Endodermal cell (in vitro differentiated cells): ENCODE measurements at regions not wholly inside any gene's neighbourhood (a gene's known extent, or its start where the extent isn't known, plus 50 kb on each side); places are given as distances from the start of the nearest gene placed in this dataset.

ENCODE experiments used
- DNase-seq: peaks from one replicate; pipeline ENCODE4 v3.0.0-alpha.2; 2017
- H3K27ac ChIP-seq: 2 replicates; pipeline ENCODE4 v1.5.1; 2013; ENCODE audit warnings: mild to moderate bottlenecking, low read depth, low read length, moderate library complexity
- H3K27me3 ChIP-seq: 2 replicates; pipeline ENCODE4 v1.6.1; 2013; ENCODE audit warnings: mild to moderate bottlenecking, low read length, moderate library complexity; ENCODE audit not compliant: insufficient read depth, control insufficient read depth, poor library complexity, severe bottlenecking
- H3K36me3 ChIP-seq: 2 replicates; pipeline ENCODE4 v1.7.0; 2013; ENCODE audit warnings: mild to moderate bottlenecking, low read length, moderate library complexity; ENCODE audit not compliant: control insufficient read depth, insufficient read depth
- H3K4me1 ChIP-seq: one replicate; pipeline ENCODE4 v1.7.0; 2013; ENCODE audit warnings: low read length; ENCODE audit not compliant: control insufficient read depth, insufficient read depth
- H3K4me3 ChIP-seq: 2 replicates; pipeline ENCODE4 v1.5.1; 2013; ENCODE audit warnings: mild to moderate bottlenecking, low read length, moderate library complexity
- H3K9ac ChIP-seq: 2 replicates; pipeline ENCODE4 v1.6.1; 2013; ENCODE audit warnings: mild to moderate bottlenecking, low read length, moderate library complexity; ENCODE audit not compliant: poor library complexity, severe bottlenecking; ENCODE audit errors: extremely low read depth
- H3K9me3 ChIP-seq: 2 replicates; pipeline ENCODE4 v1.6.1; 2013; ENCODE audit warnings: mild to moderate bottlenecking, low read length, moderate library complexity; ENCODE audit not compliant: control insufficient read depth
- H3K27ac Mint-ChIP-seq: 2 replicates; pipeline ENCODE4 v1.8.0; 2020; ENCODE audit warnings: mixed read lengths
- H3K27me3 Mint-ChIP-seq: 2 replicates; pipeline ENCODE4 v1.8.0; 2021; ENCODE audit warnings: mild to moderate bottlenecking, mixed read lengths; ENCODE audit not compliant: insufficient read depth
- H3K36me3 Mint-ChIP-seq: 2 replicates; pipeline ENCODE4 v1.8.0; 2020; ENCODE audit warnings: low read depth, mixed read lengths
- H3K4me1 Mint-ChIP-seq: 2 replicates; pipeline ENCODE4 v1.8.0; 2020; ENCODE audit warnings: mixed read lengths
- H3K4me3 Mint-ChIP-seq: 2 replicates; pipeline ENCODE4 v1.8.0; 2020; ENCODE audit warnings: mild to moderate bottlenecking, moderate library complexity, mixed read lengths
- H3K9me3 Mint-ChIP-seq: 2 replicates; pipeline ENCODE4 v1.8.0; 2020; ENCODE audit warnings: mild to moderate bottlenecking, mixed read lengths
- CTCF ChIP-seq: fragments of 200-600 bp; sonication (generic); conservative IDR thresholded peaks from 2 replicates; pipeline ENCODE4 v1.5.0; 2021; ENCODE audit warnings: antibody characterized with exemption, mild to moderate bottlenecking
- WGBS, 2 experiments: methylation state at CpG; one replicate each; pipeline versions ENCODE4 v1.1.5 to v1.1.7; 2013; ENCODE audit warnings: missing lambda C conversion rate in 2 of 2, mixed read lengths in 1 of 2; ENCODE audit not compliant: insufficient coverage in 1 of 2, insufficient read length in 1 of 2; 5-methylcytosine and 5-hydroxymethylcytosine counted together

- peaks cover 4% of the 10 kb centered on the region for H3K27me3 ChIP-seq
- Mint-ChIP-seq H3K36me3 (no peaks in the 10 kb centered on the region), H3K27me3 (peaks cover 2% of the 10 kb centered on the region), H3K9me3 (no peaks in the 10 kb centered on the region), H3K4me3 (no peak overlapping the region), H3K4me1 (peaks cover 13% of the 10 kb centered on the region), H3K27ac (no peak overlapping the region)
- WGBS, 2 experiments: 90 to 91% methylated on average over 10 to 13 of the region's 13 CpGs
- peaks cover 7% of the 10 kb centered on the region for H3K4me1 ChIP-seq
- no peak overlapping the region for H3K9ac ChIP-seq
- no peaks in the 10 kb centered on the region for H3K9me3 ChIP-seq
- no peak overlapping the region for H3K27ac ChIP-seq
- no peak overlapping the region for H3K4me3 ChIP-seq
- H3K36me3 ChIP-seq: no peaks in the 10 kb centered on the region
- no peak for TF ChIP-seq CTCF
- DNase-seq: no peak
Observed at GRCh38 chr20:59437601-59438031, 137.2 kb downstream of the EDN3 start.

- no peaks in the 10 kb centered on the region for H3K36me3 ChIP-seq
- Mint-ChIP-seq H3K27me3 (peaks cover 2% of the 10 kb centered on the region), H3K9me3 (no peaks in the 10 kb centered on the region), H3K27ac (no peak overlapping the region), H3K36me3 (no peaks in the 10 kb centered on the region), H3K4me1 (peaks cover 13% of the 10 kb centered on the region), H3K4me3 (no peak overlapping the region)
- WGBS, 2 experiments: 76 to 83% methylated on average over 3 to 4 of the region's 4 CpGs
- peaks cover 7% of the 10 kb centered on the region for H3K4me1 ChIP-seq
- no peak overlapping the region for H3K27ac ChIP-seq
- H3K4me3 ChIP-seq: no peak overlapping the region
- H3K27me3 ChIP-seq: peaks cover 9% of the 10 kb centered on the region
- no peak for DNase-seq
- TF ChIP-seq CTCF: no peak
- no peaks in the 10 kb centered on the region for H3K9me3 ChIP-seq
- no peak overlapping the region for H3K9ac ChIP-seq
Observed at GRCh38 chr20:59438201-59438600, 137.8 kb downstream of the EDN3 start.

- no peaks in the 10 kb centered on the region for H3K9me3 ChIP-seq
- no peak overlapping the region for H3K27ac ChIP-seq
- peaks cover 16% of the 10 kb centered on the region for H3K27me3 ChIP-seq
- H3K27me3 Mint-ChIP-seq: peaks cover 4% of the 10 kb centered on the region
- H3K4me1 ChIP-seq: peaks cover 7% of the 10 kb centered on the region
- no peak overlapping the region for H3K27ac Mint-ChIP-seq
- no peak overlapping the region for H3K4me3 ChIP-seq
- peak; percentile 62 for TF ChIP-seq CTCF
- H3K9me3 Mint-ChIP-seq: no peaks in the 10 kb centered on the region
- DNase-seq: no peak
- H3K9ac ChIP-seq: no peak overlapping the region
- no peaks in the 10 kb centered on the region for H3K36me3 Mint-ChIP-seq
- peaks cover 13% of the 10 kb centered on the region for H3K4me1 Mint-ChIP-seq
- no peak overlapping the region for H3K4me3 Mint-ChIP-seq
- no peaks in the 10 kb centered on the region for H3K36me3 ChIP-seq
- WGBS, 2 experiments: 84 to 93% methylated on average over 3 to 7 of the region's 7 CpGs
Observed at GRCh38 chr20:59439243-59439642, 138.8 kb downstream of the EDN3 start.
